ENCODE measurements at regions not wholly inside any gene's neighbourhood (a gene's known extent, or its start where the extent isn't known, plus 50 kb on each side); places are given as distances from the start of the nearest gene placed in this dataset.
"Not testable (repeated sequence)": the region's sequence is repeated elsewhere in the genome, so short reads cannot be mapped to it uniquely, and the experiment has no call there.

DNA sequence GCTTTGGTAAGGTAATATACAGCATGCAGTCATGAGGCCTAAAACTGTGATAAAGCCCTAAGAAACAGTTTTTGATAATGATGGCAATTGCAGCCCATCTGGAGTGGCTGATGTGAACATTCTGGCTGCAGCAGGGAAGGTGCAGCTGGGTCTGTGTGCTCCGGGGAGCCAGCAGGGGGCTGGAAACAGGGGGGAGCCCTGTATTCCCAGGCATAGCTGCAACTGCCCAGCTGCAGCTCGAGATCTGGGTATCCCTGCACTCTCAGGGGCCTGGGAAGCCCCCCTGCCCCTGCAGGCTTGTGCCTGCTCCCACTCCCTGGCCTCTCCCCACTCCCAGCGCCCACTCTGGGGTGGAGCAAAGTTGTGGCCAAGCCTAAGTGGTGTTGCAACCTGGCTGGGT lies 95.6 kb downstream of the RRAGB start:
- Histone ChIP-seq H3K9me3 (peaks cover 34% of the 10 kb centered on the region), H3K9ac (no peak overlapping the region), H3K4me2 (no peak overlapping the region), H3K27me3 (peaks cover 37% of the 10 kb centered on the region), H3K4me3 (no peak overlapping the region), H3K4me1 (no peaks in the 10 kb centered on the region), H3K36me3 (no peaks in the 10 kb centered on the region), H4K20me1 (no peaks in the 10 kb centered on the region), H3K27ac (no peak overlapping the region)
- no peak for TF ChIP-seq Cebpa-rat (IDR thresholded peaks at IDR 0.05)

DNA sequence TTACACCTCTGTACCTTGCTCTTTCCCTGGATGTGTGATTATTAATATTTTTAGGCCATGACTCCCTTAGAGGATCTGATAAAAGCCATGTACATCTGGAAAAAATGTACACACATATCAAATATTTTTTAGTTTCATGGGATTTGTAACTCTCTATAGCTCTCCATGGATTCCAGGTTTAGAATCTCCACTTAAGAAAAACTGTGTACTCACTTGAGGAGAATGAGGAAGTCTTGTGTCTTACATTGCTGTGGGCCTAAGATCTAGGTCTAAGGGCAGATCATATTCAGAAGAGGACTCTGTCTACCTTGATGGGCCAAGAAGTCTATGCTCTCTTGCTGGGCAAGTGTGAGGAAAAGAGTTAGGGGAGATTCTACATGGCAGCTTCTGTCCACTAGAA lies 98.0 kb downstream of the RRAGB start:
- no peak overlapping the region for H3K4me3 ChIP-seq
- TF ChIP-seq Cebpa-rat (IDR thresholded peaks at IDR 0.05): no peak
- H3K9me3 ChIP-seq: peaks cover 34% of the 10 kb centered on the region
- H3K4me1 ChIP-seq: no peaks in the 10 kb centered on the region
- no peak overlapping the region for H3K4me2 ChIP-seq
- no peak overlapping the region for H3K27ac ChIP-seq
- no peaks in the 10 kb centered on the region for H3K36me3 ChIP-seq
- no peaks in the 10 kb centered on the region for H4K20me1 ChIP-seq
- H3K27me3 ChIP-seq: peaks cover 54% of the 10 kb centered on the region
- no peak overlapping the region for H3K9ac ChIP-seq

GRCh38 chrX:55816023-55816422 lies 98.5 kb downstream of the RRAGB start:
- Histone ChIP-seq H3K4me2 (no peak overlapping the region), H3K36me3 (no peaks in the 10 kb centered on the region), H4K20me1 (no peaks in the 10 kb centered on the region), H3K4me3 (no peak overlapping the region), H3K9ac (no peak overlapping the region), H3K4me1 (no peaks in the 10 kb centered on the region), H3K9me3 (peaks cover 30% of the 10 kb centered on the region), H3K27me3 (peaks cover 50% of the 10 kb centered on the region), H3K27ac (no peak overlapping the region)
- TF ChIP-seq Cebpa-rat (IDR thresholded peaks at IDR 0.05): no peak

GRCh38 chrX:55818673-55819375 lies 101.3 kb downstream of the RRAGB start:
- H3K9me3 ChIP-seq: peaks cover 11% of the 10 kb centered on the region
- H3K27ac ChIP-seq: no peak overlapping the region
- H3K27me3 ChIP-seq: peaks cover 47% of the 10 kb centered on the region
- no peak for TF ChIP-seq Cebpa-rat (IDR thresholded peaks at IDR 0.05)
- H3K4me3 ChIP-seq: no peak overlapping the region
- H3K36me3 ChIP-seq: no peaks in the 10 kb centered on the region
- no peaks in the 10 kb centered on the region for H4K20me1 ChIP-seq
- H3K9ac ChIP-seq: no peak overlapping the region
- no peaks in the 10 kb centered on the region for H3K4me1 ChIP-seq
- H3K4me2 ChIP-seq: no peak overlapping the region

DNA sequence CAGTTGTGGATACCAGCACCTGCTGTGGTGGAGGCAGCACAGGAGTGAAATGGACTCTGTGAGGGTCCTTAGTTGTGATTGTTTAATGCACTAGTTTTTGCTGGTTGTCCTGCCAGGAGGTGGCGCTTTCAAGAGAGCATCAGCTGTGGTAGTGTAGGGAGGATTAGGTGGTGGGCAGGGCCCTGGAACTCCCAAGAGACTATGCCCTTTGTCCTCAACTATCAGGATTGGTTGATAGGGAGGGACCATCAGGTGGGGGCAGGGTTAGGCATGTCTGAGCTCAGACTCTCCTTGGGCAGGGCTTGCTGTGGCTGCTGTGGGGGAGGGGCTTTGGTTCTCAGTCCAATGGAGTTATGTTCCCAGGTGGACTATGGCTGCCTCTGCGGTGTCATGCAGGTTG lies 121.9 kb downstream of the RRAGB start:
- H4K20me1 ChIP-seq: no peaks in the 10 kb centered on the region
- peaks cover 53% of the 10 kb centered on the region for H3K27me3 ChIP-seq
- no peak overlapping the region for H3K4me3 ChIP-seq
- peaks cover 16% of the 10 kb centered on the region for H3K4me1 ChIP-seq
- no peaks in the 10 kb centered on the region for H3K36me3 ChIP-seq
- H3K27ac ChIP-seq: no peak overlapping the region
- H3K4me2 ChIP-seq: peak overlapping the region; percentile 63
- no peak overlapping the region for H3K9ac ChIP-seq
- no peak for TF ChIP-seq Cebpa-rat (IDR thresholded peaks at IDR 0.05)
- 0 out of 2 replicates have a peak, but pooled peaks cover 3% of the 10 kb centered on the region for H3K9me3 ChIP-seq

DNA sequence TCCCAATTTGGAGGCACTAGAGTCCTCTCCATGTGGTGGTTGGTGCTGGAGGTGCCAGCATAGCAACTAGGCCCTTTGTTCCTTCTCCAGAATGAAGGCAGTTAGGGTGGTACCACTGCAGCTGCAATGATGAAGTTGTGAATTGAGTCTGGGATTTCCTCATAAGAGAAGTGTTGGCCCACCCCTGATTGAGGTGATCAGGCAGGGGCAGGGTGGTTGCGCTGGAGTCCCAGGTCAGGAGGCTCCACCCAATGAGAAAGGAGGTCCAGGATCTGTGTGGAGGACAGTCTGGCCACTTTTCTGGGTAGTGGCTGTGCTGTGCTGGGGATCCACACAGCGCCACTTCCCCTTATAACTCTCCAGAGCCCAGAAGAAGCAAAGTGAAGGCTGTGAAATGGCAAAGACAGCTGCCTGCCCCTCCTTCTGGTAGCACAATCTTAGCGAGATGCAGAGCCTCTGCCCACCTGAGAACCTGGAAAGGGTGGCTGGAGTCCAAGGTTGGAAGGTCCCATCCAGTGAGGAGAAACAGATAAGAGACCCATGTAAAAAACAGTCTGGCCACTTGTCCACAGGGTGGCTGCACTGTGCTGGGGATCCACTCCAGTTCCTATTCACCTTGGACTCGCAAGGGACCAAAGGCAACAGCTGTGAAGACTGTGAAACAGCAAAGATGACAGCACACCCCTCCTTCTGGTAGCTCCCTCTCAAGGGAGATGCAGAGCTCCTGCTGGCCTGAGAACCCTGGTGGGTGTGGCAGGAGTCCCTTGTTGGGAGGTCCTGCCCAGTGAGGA lies 124.6 kb downstream of the RRAGB start:
- H3K4me3 ChIP-seq: no peak overlapping the region
- no peak overlapping the region for H3K27ac ChIP-seq
- H3K36me3 ChIP-seq: no peaks in the 10 kb centered on the region
- H3K4me2 ChIP-seq: no peak overlapping the region
- H3K9me3 ChIP-seq: 0 out of 2 replicates have a peak, but pooled peaks cover 3% of the 10 kb centered on the region
- no peak for TF ChIP-seq Cebpa-rat (IDR thresholded peaks at IDR 0.05)
- peaks cover 16% of the 10 kb centered on the region for H3K4me1 ChIP-seq
- peaks cover 53% of the 10 kb centered on the region for H3K27me3 ChIP-seq
- no peaks in the 10 kb centered on the region for H4K20me1 ChIP-seq
- H3K9ac ChIP-seq: no peak overlapping the region

DNA sequence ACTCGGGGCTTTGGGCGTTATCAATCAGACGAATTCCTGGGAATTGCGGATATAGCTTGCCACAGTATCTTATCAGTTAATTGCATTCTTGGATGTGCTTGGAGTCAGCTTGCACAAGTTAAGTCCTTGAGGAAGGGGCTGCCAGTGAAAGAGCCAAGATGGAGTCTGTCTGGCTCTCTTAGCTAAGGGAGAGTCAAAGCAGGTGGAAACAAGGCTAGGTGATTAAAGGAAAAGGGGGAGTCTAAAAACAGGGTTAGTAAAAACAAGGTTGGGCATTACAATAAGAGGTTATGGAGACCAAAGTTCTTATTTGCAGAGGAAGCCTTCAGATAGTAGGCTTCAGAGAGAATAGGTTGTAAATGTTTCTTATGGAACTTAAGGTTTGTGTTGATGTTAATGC lies 149.2 kb downstream of the RRAGB start:
- H3K9me3 ChIP-seq, H3K4me1 ChIP-seq, H3K4me3 ChIP-seq, H3K36me3 ChIP-seq, H4K20me1 ChIP-seq, H3K9ac ChIP-seq, H3K27ac ChIP-seq: not testable (repeated sequence)
- peaks cover 67% of the 10 kb centered on the region for H3K27me3 ChIP-seq
- 0 out of 2 replicates have a peak overlapping the region, but pooled peaks have one; percentile 2 for H3K4me2 ChIP-seq

GRCh38 chrX:55867181-55867651 lies 149.7 kb downstream of the RRAGB start:
- H3K4me1 ChIP-seq: peaks cover 9% of the 10 kb centered on the region; the same call in 1 of the 2 replicates
- 0 out of 2 replicates have a peak overlapping the region, but pooled peaks have one; percentile 2 for H3K4me2 ChIP-seq
- H3K4me3 ChIP-seq: no peak overlapping the region
- H3K27me3 ChIP-seq: peaks cover 68% of the 10 kb centered on the region
- no peak for TF ChIP-seq Cebpa-rat (IDR thresholded peaks at IDR 0.05)
- H3K9ac ChIP-seq: no peak overlapping the region
- H3K36me3 ChIP-seq: no peaks in the 10 kb centered on the region
- H3K27ac ChIP-seq: no peak overlapping the region
- no peaks in the 10 kb centered on the region for H4K20me1 ChIP-seq
- H3K9me3 ChIP-seq: no peaks in the 10 kb centered on the region

GRCh38 chrX:55867708-55868107 lies 150.2 kb downstream of the RRAGB start:
- Histone ChIP-seq H3K4me2 (0 out of 2 replicates have a peak overlapping the region, but pooled peaks have one; percentile 2), H4K20me1 (no peaks in the 10 kb centered on the region), H3K27ac (no peak overlapping the region), H3K4me3 (no peak overlapping the region), H3K27me3 (peaks cover 68% of the 10 kb centered on the region), H3K36me3 (no peaks in the 10 kb centered on the region), H3K4me1 (peaks cover 9% of the 10 kb centered on the region; the same call in 1 of the 2 replicates), H3K9me3 (no peaks in the 10 kb centered on the region), H3K9ac (no peak overlapping the region)
- TF ChIP-seq Cebpa-rat (IDR thresholded peaks at IDR 0.05): no peak

GRCh38 chrX:55874807-55875206 lies 157.3 kb downstream of the RRAGB start:
- Histone ChIP-seq H3K4me2 (no peak overlapping the region), H3K4me1 (no peaks in the 10 kb centered on the region; the same call in 1 of the 2 replicates), H3K36me3 (no peaks in the 10 kb centered on the region), H3K4me3 (no peak overlapping the region), H3K27ac (no peak overlapping the region), H3K9me3 (peaks cover 9% of the 10 kb centered on the region; the same call in 1 of the 2 replicates), H3K27me3 (peaks cover 64% of the 10 kb centered on the region), H3K9ac (no peak overlapping the region), H4K20me1 (no peaks in the 10 kb centered on the region)
- no peak for TF ChIP-seq Cebpa-rat (IDR thresholded peaks at IDR 0.05)

DNA sequence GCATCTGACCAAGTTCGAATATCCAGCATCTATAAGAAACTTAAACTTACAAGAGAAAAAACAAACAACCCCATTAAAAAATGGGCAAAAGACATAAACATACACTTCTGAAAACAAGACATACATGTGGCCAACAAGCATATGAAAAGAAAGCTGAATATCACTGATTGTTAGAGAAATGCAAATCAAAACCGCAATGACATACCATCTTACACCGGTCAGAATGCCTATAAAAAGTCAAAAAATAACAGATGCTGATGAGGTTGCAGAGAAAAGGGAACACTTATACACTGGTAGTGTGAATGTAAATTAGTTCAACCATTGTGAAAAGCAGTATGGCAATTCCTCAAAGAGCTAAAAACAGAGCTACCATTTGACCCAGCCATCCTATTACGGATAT lies 166.0 kb downstream of the RRAGB start:
- H3K27me3 ChIP-seq: peaks cover 32% of the 10 kb centered on the region
- H3K36me3 ChIP-seq, H4K20me1 ChIP-seq, H3K27ac ChIP-seq, H3K4me3 ChIP-seq, H3K9me3 ChIP-seq, H3K4me1 ChIP-seq, H3K4me2 ChIP-seq, H3K9ac ChIP-seq: not testable (repeated sequence)

All from BLaER1 (cell line).